UCSD-AML1 (cell line): ENCODE measurements at regions not wholly inside any gene's neighbourhood (a gene's known extent, or its start where the extent isn't known, plus 50 kb on each side); places are given as distances from the start of the nearest gene placed in this dataset.
"Not testable (repeated sequence)": the region's sequence is repeated elsewhere in the genome, so short reads cannot be mapped to it uniquely, and the experiment has no call there.

Source experiments
- DNase-seq: peaks from one replicate; lab custom pipeline; 2025; ENCODE audit not compliant: unreplicated experiment; lab: John Stamatoyannopoulos, UW

DNA sequence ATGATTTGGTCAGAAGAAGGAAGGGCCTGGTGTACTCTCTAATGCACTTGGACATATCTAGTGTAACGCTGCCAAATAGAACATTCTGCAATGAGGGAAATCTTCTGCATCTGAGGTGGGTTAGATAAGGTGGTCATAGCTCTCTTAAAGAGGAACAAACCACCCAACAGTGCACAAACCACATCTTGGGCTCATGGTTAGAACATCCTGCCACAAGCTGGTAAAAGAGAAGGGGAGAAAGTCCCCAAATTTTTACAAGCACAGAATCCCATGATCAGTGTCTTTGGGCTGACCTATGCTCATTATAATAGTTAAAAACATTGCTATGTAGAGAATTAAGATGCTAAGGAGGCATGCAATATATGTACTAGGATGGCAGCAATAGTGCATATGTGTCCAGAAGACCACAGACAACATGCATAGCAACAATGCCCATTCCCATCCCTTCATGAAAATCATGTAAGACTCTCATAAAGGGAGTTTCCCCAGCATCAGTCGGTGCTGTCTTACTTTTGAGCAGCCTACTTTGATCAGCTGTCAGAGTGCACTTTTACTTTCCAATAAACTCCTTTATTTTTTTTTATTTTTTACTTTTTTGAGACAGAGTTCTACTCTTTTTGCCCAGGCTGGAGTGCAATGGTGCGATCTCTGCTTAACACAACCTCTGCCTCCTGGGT is 99.7 kb upstream of the SLC7A11 start:
- no peak for DNase-seq

DNA sequence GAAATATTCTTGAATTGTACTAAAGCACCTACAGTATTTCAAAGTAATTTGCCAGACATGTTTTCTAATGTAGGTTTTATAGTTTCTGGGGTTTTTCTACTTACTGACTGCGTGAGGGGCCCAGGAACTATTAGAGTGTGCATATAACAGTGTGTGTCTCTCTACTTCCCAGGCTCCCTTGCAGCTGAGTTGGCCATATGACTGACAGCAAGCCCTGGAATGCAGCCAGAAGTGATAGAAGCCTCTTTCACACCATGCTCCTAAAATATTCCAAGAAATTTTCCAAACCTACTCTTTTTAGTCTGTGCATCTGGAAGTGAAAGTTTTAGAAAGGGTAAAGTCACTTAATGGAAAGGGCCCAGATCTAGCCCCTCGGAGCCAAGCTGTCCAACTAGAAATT is 96.7 kb upstream of the SLC7A11 start:
- DNase-seq, result no peak

DNA sequence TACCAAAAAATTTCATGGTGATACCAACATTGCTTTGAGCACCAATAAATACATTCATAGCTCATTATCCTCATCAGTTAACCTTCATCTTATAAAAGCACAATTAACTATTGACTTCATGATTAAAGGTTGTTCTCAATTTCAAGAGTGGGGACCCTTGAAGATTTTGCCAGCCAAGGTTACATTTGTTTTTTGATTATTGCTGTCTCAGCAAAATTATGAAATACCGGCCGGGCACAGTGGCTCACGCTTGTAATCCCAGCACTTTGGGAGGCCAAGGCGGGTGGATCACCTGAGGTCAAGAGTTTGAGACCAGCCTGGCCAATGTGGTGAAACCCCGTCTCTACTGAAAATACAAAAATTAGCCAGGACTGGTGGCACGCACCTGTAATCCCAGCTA is 96.1 kb upstream of the SLC7A11 start:
- not testable (repeated sequence) for DNase-seq

DNA sequence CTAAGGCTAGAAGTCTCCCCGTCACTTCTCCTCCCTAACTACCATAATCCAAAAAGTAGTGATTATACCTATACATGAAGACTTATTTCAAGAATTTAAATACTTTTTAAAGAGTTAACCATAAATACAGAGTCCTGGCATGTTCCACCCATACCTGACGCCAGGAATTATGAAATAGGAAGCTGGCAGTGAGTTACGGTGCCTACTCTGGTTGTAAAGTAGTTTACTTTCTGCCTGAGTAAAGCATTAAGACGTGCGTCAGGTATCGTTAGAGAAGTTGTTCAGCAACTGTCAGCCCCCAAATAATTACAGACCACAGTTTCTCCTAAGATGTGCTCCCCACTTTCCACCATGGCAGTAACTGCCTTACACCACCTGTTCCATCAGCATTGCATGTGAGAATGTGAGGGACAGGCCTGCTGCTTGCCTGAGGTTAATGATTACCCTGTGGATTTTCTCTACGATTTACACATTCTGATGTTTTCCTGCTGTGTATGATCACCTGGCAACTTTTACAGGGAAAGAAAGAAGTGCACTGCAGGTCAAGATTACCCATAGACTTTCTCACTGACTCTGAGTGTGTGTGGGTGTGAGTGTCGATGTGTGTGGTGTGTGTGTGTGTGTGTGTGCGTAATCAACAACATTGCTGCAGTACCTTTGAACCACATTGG is 92.3 kb upstream of the SLC7A11 start:
- DNase-seq, result no peak

DNA sequence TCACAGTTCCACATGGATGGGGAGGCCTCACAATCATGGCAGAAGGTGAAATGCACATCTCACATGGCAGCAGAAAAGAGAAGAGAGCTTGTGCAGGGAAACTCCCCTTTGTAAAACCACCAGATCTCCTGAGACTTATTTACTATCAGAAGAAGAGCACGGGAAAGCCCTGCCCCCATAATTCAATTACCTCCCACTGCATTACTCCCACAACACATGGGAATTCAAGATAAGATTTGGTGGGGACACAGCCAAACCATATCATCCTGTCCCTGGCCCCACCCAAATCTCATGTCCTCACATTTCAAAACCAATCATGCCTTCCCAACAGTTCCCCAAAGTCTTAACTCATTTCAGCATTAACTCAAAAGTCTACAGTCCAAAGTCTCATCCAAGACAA is 90.3 kb upstream of the SLC7A11 start:
- not testable (repeated sequence) for DNase-seq

DNA sequence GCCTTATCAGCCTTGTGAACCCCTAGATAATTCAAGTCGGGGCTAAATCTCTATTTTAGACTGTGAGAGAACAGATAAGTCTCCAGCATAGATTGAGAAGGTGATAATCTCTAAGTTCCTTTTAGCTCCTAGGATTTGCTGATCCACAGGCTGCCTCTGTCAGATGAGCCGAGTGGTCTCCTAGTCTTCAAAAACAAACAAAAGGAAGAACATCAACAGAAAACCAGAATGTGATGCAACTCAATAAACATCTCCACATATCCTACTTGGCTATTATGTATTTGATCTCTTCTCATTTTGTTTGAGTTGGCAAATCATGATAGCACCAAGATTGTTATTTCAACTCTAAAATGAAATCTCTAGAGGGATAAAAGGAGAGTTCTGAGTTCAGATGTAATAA is 88.4 kb upstream of the SLC7A11 start:
- DNase-seq, result no peak

DNA sequence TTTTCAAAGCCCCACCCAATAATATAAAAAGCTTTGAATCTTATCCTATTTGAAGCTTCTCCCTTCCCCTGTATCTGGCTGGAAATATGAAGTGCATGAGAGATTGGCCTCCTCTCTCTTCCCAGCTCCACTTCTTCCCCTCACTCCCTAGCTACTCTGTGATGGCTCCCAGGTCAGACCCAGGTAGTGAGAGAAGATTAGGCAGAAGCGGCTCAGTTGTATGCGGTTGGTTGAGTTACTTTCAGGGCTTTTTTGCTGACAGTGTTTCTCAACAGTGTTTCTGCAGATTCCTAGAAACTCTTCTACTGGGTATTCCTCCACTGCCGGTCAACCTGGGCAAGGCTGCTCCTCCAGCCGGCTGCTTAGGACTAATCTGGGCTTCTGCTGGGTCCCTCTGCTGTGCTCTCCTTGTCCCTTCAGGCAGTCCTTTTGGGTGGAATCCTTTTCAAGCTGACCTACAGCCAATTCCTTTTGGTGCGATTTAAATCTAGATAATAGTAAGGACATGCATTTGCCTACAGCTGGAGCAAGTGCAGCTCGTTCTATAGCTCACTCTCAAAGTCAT is 87.4 kb upstream of the SLC7A11 start:
- DNase-seq, result peak; percentile 4

DNA sequence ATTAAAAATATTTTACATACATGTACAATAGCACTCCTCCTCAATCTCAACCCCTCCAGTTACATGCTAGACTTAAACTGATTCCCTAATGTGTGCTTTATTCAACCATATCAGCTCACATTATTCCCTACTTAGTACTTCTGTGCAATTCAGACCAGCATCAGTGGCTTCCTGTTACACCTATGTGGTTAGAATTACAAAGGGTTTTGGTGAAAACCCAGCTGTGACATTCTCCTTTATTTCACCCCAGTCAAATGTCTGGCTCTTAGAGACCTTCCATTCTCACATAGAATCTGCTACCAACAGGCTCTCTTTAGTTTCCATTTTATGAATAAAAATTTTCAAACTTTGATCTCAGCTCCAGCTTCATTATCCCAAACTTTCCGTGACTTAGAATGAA is 85.2 kb upstream of the SLC7A11 start:
- DNase-seq, result no peak

DNA sequence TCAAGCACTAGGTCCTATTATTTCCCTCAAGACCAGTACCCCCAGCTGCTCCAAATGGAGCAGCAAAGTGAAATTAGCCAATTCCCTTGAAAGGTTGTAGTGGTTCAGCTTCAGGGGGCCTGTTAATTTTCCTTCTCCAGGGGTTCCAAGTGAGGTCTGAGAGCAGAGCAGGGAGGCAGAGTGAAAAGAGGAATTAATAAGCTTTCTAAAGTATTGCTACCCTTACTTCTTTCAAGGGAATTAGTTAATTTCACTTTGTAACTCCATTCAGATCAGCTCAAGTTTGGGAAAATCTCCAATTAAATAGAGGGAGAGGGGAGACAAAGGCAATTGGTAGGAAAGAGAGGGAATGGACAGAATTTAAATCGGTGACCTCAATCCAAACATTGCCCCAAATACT is 78.7 kb upstream of the SLC7A11 start:
- DNase-seq, result no peak

DNA sequence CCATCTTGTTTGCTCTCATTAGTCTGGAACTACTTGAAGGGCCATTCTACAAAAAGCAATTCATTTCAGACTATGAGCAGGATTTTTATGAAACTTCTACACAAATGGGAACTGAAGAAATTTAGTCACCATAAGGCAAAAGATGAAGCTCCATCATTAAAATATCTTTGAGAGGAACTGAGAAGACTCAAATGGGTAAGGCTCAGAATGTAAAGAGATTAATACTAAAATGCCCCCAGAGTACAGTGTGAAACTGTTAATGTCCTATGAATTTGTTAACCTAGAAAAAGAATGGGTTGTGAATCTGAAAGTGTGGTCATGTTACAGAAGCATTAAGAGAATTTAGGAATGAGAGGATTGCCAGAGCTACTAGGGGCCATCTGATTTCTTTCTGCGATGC is 77.9 kb upstream of the SLC7A11 start:
- no peak for DNase-seq

DNA sequence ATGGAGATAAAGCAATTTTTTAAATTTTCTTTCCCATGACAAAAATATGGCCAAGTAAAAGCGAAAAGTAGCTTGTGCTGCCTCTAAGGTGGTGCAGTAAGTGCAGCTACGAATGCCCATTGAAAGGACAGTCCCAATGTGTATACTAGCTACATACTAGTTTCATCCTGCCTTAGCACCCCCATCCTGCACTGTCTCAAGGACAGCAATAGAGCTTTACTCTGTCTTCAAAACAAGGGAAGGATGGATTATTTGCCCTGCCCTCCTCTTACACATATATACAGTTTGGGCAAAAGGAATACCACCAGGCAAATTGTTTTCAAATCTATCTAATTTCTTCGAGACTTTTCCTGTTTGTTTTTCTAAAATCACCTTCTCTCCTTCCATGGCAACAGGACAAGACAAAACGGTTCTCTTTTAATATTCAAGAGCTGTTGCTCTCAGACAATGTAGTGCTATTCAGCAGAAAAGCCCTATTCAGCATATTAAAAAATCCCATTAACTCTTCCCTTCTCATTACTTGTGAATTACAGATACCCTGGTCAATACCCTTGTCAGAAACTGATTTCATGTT is 75.1 kb upstream of the SLC7A11 start:
- DNase-seq, result no peak

DNA sequence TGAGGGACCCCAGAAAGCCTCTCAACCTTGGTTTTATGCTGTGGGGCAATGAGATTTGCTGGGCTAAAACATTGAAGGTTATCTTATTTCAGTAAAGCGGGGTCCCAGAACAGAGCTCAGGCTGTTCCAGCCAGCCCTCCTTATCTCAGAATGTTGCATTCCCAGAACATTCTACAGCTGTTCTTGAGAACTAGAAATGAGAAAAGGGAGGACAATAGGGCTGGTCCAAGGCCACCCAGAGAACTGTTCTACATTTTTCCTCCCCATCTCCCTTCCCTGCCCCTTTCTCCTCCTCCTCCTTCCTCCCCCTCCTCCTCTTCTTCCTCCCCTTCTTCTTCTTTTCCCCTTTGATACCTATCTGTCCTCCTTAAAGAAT is 70.4 kb upstream of the SLC7A11 start:
- DNase-seq, result no peak

DNA sequence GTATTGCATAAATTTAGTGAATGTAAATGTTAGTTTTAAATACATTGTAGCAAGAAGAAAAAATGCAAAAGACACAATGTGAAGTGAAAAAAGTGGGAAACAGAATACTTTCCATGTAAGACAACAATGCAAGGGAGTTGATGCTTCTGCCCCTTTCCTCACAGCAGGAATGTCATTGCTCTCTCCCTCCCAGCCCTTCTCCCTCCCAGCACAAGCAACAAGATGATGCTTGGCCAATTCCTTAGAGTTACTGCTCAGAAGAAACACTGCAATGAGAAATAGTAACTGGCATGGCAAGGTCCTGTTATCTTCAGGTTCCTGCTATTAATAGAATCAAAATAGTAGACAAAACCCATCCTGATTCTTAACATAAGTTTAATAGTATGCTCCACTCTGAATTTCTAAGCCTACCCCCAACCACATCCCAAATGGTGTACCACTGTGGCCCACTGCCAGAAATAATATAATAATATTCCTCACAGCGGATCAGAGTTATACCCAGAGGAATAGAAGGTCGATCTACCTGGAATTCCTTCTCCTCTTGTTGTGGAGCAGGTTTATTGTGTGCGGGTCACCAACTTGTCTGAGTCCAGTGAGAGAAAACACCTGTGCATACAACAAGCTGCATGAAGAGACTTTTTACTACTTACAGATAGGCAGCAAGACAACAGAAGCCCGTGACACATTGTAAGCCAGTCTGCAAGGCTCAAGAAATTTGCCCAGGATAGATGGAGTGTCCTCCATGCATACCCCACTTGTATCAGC is 69.8 kb upstream of the SLC7A11 start:
- DNase-seq, result no peak

DNA sequence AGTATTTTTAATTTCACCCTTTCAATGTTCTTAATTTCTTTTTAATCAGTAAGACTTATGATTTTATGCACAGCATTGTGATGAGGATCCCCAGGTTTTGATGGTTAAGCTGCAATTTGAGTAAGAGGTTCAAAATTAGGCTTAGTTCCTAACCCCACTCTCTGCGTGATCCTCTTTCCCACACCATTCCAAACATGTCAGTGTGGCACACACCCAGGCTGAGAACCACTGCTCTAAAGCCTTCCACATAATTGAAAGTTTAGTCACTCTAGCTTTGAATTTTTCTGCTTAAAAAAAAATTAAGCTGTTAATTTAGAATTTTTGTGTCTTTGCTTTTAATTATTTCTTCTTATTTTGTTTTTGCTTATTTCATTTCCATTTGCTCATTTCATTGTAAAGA is 68.8 kb upstream of the SLC7A11 start:
- no peak for DNase-seq

DNA sequence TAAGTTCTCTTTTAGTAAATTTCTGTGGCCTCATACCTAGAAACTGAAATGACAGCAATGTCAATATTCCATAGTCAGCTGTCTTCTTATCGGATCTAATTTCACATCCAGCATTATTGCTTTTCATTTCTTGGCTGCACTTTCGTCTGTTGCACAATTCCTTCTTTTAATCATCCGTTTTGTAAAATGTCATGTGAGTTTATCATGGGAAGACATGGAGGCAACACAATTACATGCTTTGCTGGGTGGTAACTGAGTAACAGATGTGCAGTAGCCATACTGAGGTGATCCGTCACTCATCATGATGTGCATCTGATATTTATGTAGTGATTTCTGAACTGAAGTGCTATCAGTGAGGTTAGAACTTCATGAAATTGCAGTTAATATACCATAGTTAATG is 68.3 kb upstream of the SLC7A11 start:
- DNase-seq, result no peak

DNA sequence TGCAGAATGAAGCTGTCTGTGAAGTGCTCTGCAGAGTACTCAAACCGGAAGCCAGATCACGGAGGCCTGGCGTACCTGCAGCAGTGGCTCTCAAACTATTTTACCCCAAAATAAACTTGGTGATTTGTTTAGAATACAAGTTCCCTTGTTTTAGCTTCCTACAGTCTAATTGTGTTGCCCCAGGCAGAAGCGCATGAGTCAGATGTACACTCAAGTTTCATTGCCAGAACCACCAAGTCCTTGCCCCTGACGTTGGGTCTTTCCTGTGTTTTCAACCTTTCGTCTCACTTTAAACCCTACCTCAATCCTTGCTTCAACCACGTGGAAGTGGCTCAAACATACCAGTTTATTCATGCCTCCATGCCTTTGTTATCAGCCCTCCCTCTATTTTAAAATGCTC is 66.2 kb upstream of the SLC7A11 start:
- no peak for DNase-seq

DNA sequence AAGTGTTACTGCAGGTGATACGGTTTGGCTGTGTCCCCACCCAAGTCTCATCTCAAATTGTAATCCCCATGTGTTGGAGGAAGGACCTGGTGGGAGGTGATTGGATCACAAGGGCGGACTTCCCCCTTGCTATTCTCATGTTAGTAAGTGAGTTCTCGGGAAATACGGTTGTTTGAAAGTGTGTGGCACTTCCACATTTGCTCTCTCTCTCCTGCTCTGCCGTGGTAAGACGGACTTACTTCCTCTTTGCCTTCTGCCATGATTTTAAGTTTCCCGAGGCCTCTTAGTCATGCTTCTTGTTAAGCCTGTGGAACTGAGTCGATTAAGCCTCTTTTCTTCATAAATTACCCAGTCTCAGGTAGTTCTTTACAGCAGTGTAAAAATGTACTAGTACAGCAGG is 65.2 kb upstream of the SLC7A11 start:
- DNase-seq, result peak; percentile 13

DNA sequence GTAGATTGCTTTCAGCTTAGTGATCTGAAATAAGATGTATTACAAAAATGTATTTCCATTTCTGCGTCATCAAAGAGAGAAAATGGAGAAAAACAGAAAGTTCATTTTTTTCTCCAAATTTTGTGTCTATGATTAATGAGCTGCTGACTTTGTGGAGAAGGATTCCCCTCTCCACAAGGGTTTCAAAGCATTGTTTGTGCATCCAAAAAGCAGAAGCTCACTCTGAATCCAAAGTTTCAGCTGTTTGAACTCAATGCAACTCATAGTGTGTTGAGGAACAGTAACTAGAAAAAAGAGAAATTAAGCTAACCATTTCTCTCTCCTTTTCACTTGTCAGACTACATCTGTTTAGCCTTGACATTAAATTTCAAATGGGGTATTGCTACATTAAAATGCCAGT is 62.9 kb upstream of the SLC7A11 start:
- no peak for DNase-seq

DNA sequence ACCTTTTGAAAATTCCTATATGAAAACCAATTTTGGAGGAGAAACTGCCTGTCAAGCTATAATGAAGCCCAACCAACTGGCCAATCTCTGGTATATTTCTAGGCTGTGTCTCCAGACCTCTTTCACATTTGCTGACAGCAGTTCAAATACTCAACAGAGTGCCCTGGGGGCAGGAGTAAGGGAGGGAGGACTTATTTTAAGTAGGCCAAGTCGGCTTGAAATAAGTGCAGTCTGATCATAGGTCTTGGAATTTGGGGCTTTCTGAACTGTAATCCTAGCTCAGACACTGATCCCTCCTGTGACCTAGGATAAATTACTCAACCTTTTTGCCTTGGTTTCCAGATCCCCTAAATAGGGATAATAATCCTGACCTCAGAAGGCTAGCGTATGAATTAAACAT is 59.4 kb upstream of the SLC7A11 start:
- no peak for DNase-seq

DNA sequence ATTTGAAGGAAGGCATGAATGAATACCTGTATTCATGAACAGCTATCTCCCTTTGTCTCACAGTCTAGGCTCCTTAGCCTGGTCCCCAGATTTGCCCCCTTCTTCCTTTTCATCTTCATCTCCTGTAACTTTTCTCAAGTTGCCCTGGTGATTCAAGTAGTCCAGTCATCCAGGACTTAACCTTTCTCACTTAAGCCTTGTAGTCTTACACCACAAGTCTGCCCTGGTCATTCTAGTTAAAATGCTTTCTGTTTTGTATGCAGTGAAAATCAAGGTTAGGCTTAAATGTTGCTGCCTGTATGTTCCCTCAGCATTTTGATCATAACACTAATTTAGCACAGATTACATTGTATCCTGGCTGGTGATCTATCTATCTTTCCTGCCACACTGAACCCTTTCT is 58.5 kb upstream of the SLC7A11 start:
- DNase-seq, result no peak

DNA sequence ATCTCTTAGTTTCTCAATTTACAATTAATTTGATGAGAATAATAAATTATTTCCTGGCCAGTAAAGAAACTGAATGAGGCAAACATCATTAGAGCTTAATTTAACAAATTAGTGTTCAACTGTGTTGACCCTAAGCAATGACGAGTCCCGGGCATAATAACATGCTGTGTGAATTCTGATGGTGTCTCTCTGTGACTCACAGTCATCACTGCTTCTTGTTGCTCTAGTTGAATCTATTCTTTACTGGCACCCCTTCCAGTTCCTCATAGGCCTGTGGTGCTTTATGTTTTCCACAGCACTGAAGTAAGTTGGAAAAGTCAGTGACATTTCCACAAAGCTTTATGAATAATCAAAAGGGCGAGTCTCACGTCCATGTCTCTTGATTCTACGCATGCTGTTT is 57.7 kb upstream of the SLC7A11 start:
- DNase-seq, result no peak

DNA sequence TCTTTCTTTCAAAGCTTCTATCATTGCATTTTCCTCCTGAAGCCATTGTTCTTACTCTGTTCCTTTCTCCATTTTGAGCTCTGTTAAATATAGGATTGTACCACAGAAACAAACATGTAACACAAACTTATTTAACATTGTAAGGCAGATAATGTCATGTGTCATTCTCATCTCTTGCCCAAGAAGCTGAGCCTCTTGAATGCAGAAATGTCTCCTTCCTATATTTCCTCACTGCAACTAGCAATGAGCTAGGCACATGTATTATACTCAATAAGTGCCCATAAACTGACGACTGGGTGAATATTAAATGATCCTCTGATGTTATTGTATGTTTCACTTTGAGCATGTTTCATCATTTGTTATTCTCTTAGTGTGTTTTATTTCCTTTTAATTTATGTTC is 56.7 kb upstream of the SLC7A11 start:
- no peak for DNase-seq
